H1 (cell line): ENCODE measurements at regions not wholly inside any gene's neighbourhood (a gene's known extent, or its start where the extent isn't known, plus 50 kb on each side); places are given as distances from the start of the nearest gene placed in this dataset.
"Not testable (repeated sequence)": the region's sequence is repeated elsewhere in the genome, so short reads cannot be mapped to it uniquely, and the experiment has no call there.

Experiments
- CTCF ChIA-PET: fragments of 300-600 bp; sonication (Branson Sonifier 250); formaldehyde crosslinking; loops from one replicate; lab custom pipeline; 2021; ENCODE audit not compliant: partially characterized antibody; lab: Charles Lee
- POLR2A ChIA-PET: fragments of 300-600 bp; sonication (Branson Sonifier 250); formaldehyde crosslinking; loops from one replicate; lab custom pipeline; 2021; ENCODE audit warnings: inconsistent platforms; ENCODE audit not compliant: partially characterized antibody; lab: Charles Lee
- DNase-seq, 2 experiments: peaks; one replicate each; pipeline versions ENCODE4 v3.0.0 to v3.0.0-alpha.2; 2010 to 2022; ENCODE audit warnings: low spot score in 2 of 2, low read depth in 1 of 2, mixed read lengths in 1 of 2
- FAIRE-seq: peaks from 2 replicates; lab custom pipeline; 2011; peaks lifted over from hg19 to GRCh38; lab: Jason Lieb, UNC
- H2AFZ ChIP-seq: 2 replicates; pipeline ENCODE4 v1.8.1; 2012; ENCODE audit warnings: low read length, inconsistent platforms
- H2AK5ac ChIP-seq: 2 replicates; pipeline ENCODE4 v1.6.1; 2013; ENCODE audit warnings: low read depth, low read length
- H2BK120ac ChIP-seq: replicated peaks from 2 replicates; pipeline ENCODE3; 2013; ENCODE audit warnings: low read depth, low read length, inconsistent platforms
- H2BK12ac ChIP-seq: 2 replicates; pipeline ENCODE4 v1.6.1; 2013; ENCODE audit warnings: low read depth, low read length
- H2BK15ac ChIP-seq: 2 replicates; pipeline ENCODE4 v1.6.1; 2013; ENCODE audit warnings: low read length
- H2BK20ac ChIP-seq: 2 replicates; pipeline ENCODE4 v1.6.1; 2013; ENCODE audit warnings: low read length
- H2BK5ac ChIP-seq: 2 replicates; pipeline ENCODE4 v1.6.1; 2013; ENCODE audit warnings: low read depth, low read length
- H3K14ac ChIP-seq: 2 replicates; pipeline ENCODE4 v1.6.1; 2013; ENCODE audit warnings: inconsistent platforms; ENCODE audit not compliant: insufficient read length
- H3K18ac ChIP-seq: 2 replicates; pipeline ENCODE4 v1.6.1; 2013; ENCODE audit warnings: low read length; ENCODE audit errors: extremely low read depth
- H3K23ac ChIP-seq: 2 replicates; pipeline ENCODE4 v1.6.1; 2013; ENCODE audit warnings: inconsistent platforms; ENCODE audit not compliant: insufficient read length
- H3K23me2 ChIP-seq: 2 replicates; pipeline ENCODE4 v1.6.1; 2013; ENCODE audit warnings: low read depth, low read length
- H3K27ac ChIP-seq: 2 replicates; pipeline ENCODE4 v1.6.1; 2011; ENCODE audit warnings: low read depth, low read length, inconsistent platforms
- H3K27me3 ChIP-seq, 4 experiments: replicated peaks in 1 of 4; 1 replicate in 1 of 4; 2 replicates in 3 of 4; pipeline versions ENCODE4 v1.6.1 to v1.8.1; 2011 to 2013; ENCODE audit warnings: low read length in 3 of 4, mild to moderate bottlenecking in 3 of 4, inconsistent platforms in 2 of 4, mixed read lengths in 2 of 4, moderate library complexity in 1 of 4; ENCODE audit not compliant: control insufficient read depth in 3 of 4, insufficient read depth in 3 of 4; ENCODE audit errors: extremely low read depth in 1 of 4
- H3K36me3 ChIP-seq, 4 experiments: 2 replicates each; pipeline versions ENCODE4 v1.6.1 to v1.8.1; 2011 to 2013; ENCODE audit warnings: mild to moderate bottlenecking in 4 of 4, low read length in 3 of 4, moderate library complexity in 2 of 4, control low read depth in 1 of 4, inconsistent platforms in 1 of 4; ENCODE audit not compliant: insufficient read depth in 4 of 4, control insufficient read depth in 2 of 4
- H3K4ac ChIP-seq: replicated peaks from 2 replicates; pipeline ENCODE3; 2013; ENCODE audit warnings: low read length, low read depth, mixed read lengths, inconsistent platforms; ENCODE audit not compliant: insufficient read length
- H3K4me1 ChIP-seq, 4 experiments: replicated peaks in 1 of 4; 1 replicate in 1 of 4; 2 replicates in 3 of 4; pipeline versions ENCODE4 v1.6.1 to v1.8.1; 2011 to 2013; ENCODE audit warnings: low read length in 3 of 4, inconsistent platforms in 2 of 4, mixed read lengths in 1 of 4; ENCODE audit not compliant: insufficient read depth in 4 of 4, control insufficient read depth in 3 of 4
- H3K4me2 ChIP-seq, 2 experiments: 2 replicates each; pipeline versions ENCODE4 v1.6.1 to v1.8.1; 2011 to 2013; ENCODE audit warnings: low read depth in 2 of 2, low read length in 2 of 2, control low read depth in 1 of 2, inconsistent platforms in 1 of 2, mild to moderate bottlenecking in 1 of 2; ENCODE audit not compliant: insufficient read depth in 1 of 2
- H3K4me3 ChIP-seq, 4 experiments: fragments of 200-600, 300-600 bp in 1 of 4; sonication (generic), shearing (Covaris generic), sonication (Bioruptor Twin) in 1 of 4; 2 replicates each; pipeline versions ENCODE4 v1.5.1 to v1.8.1; 2011 to 2016; ENCODE audit warnings: low read length in 4 of 4, low read depth in 3 of 4, control low read depth in 2 of 4, inconsistent platforms in 2 of 4, mild to moderate bottlenecking in 2 of 4, mixed read lengths in 1 of 4, moderate library complexity in 1 of 4; ENCODE audit not compliant: insufficient read depth in 2 of 4; ENCODE audit errors: extremely low read depth in 1 of 4
- H3K56ac ChIP-seq: replicated peaks from 2 replicates; pipeline ENCODE3; 2013; ENCODE audit warnings: low read depth, mild to moderate bottlenecking, mixed read lengths, low read length, inconsistent platforms; ENCODE audit not compliant: insufficient read length
- H3K79me1 ChIP-seq: 2 replicates; pipeline ENCODE4 v1.6.1; 2013; ENCODE audit warnings: low read depth, low read length, control low read depth
- H3K79me2 ChIP-seq, 2 experiments: 2 replicates each; pipeline versions ENCODE4 v1.6.1 to v1.8.1; 2012 to 2013; ENCODE audit warnings: low read length in 2 of 2, mild to moderate bottlenecking in 2 of 2, inconsistent platforms in 1 of 2; ENCODE audit not compliant: insufficient read depth in 2 of 2, control insufficient read depth in 1 of 2
- H3K9ac ChIP-seq, 4 experiments: replicated peaks in 1 of 4; 1 replicate in 1 of 4; 2 replicates in 3 of 4; pipeline versions ENCODE4 v1.6.1 to v1.8.1; 2011 to 2013; ENCODE audit warnings: low read depth in 3 of 4, low read length in 3 of 4, control low read depth in 2 of 4, mild to moderate bottlenecking in 2 of 4, moderate library complexity in 2 of 4, inconsistent platforms in 1 of 4; ENCODE audit errors: extremely low read depth in 1 of 4
- H3K9me3 ChIP-seq, 2 experiments: 2 replicates each; pipeline versions ENCODE4 v1.6.1 to v1.8.1; 2012 to 2013; ENCODE audit warnings: mild to moderate bottlenecking in 2 of 2, moderate library complexity in 2 of 2, control low read depth in 1 of 2, inconsistent platforms in 1 of 2, low read depth in 1 of 2, low read length in 1 of 2, mixed read lengths in 1 of 2; ENCODE audit not compliant: insufficient read depth in 2 of 2
- H4K20me1 ChIP-seq, 2 experiments: replicated peaks in 1 of 2; 2 replicates each; pipeline versions ENCODE3 to v1.8.1; 2011 to 2013; ENCODE audit warnings: inconsistent platforms in 2 of 2, low read length in 2 of 2, mild to moderate bottlenecking in 1 of 2; ENCODE audit not compliant: insufficient read depth in 2 of 2, control insufficient read depth in 1 of 2
- H4K5ac ChIP-seq: 2 replicates; pipeline ENCODE4 v1.6.1; 2013; ENCODE audit warnings: low read length, low read depth, mixed read lengths, inconsistent platforms; ENCODE audit not compliant: insufficient read length
- H4K8ac ChIP-seq: 2 replicates; pipeline ENCODE4 v1.8.0; 2013; ENCODE audit warnings: mild to moderate bottlenecking, moderate library complexity, low read length, inconsistent platforms; ENCODE audit not compliant: insufficient read depth; ENCODE audit errors: extremely low read depth
- H4K91ac ChIP-seq: replicated peaks from 2 replicates; pipeline ENCODE3; 2013; ENCODE audit warnings: low read length, mixed read lengths, inconsistent platforms; ENCODE audit not compliant: insufficient read length
- WGBS, 2 experiments: shearing (Covaris generic) in 1 of 2; methylation state at CpG; one replicate each; pipeline versions ENCODE4 v1.1.6 to v1.1.7; 2013 to 2015; ENCODE audit warnings: low lambda C conversion rate in 2 of 2, mixed read lengths in 2 of 2, inconsistent platforms in 1 of 2, low coverage in 1 of 2, missing lambda C conversion rate in 1 of 2; ENCODE audit not compliant: insufficient replicate concordance in 2 of 2, insufficient coverage in 1 of 2, insufficient read length in 1 of 2; ENCODE audit errors: extremely low coverage in 1 of 2, missing lambda C conversion rate in 1 of 2; 5-methylcytosine and 5-hydroxymethylcytosine counted together

GRCh38 chr3:145257967-145258366 lies 903.0 kb downstream of the PLOD2 start:
- H3K27me3 ChIP-seq, DNase-seq, H3K56ac ChIP-seq, H2BK12ac ChIP-seq, CTCF ChIA-PET, H4K8ac ChIP-seq, H3K4me3 ChIP-seq, H3K14ac ChIP-seq, H4K5ac ChIP-seq, H3K79me2 ChIP-seq, H3K18ac ChIP-seq, FAIRE-seq, H2AFZ ChIP-seq, H2BK15ac ChIP-seq, H3K4me2 ChIP-seq, H3K9ac ChIP-seq, H3K4ac ChIP-seq, H3K4me1 ChIP-seq, H3K9me3 ChIP-seq, H2BK20ac ChIP-seq, H4K20me1 ChIP-seq, H3K23me2 ChIP-seq, POLR2A ChIA-PET, H3K23ac ChIP-seq, H2BK120ac ChIP-seq, H4K91ac ChIP-seq, H2AK5ac ChIP-seq, H3K27ac ChIP-seq, H3K36me3 ChIP-seq, H2BK5ac ChIP-seq, H3K79me1 ChIP-seq: not testable (repeated sequence)
- 71% methylated on average over 11 of the region's 12 CpGs; no CpG with 5 or more reads in 1 of the 2 experiments for WGBS, 2 experiments
